ENCODE measurements at regions not wholly inside any gene's neighbourhood (a gene's known extent, or its start where the extent isn't known, plus 50 kb on each side); places are given as distances from the start of the nearest gene placed in this dataset.

- DNase-seq (ENCODE audit: low spot score), result no peak
Observed at GRCh38 chr17:68184816-68185436, 62.9 kb upstream of the AMZ2 start.

GRCh38 chr17:68185820-68186219 lies 62.0 kb upstream of the AMZ2 start:
- DNase-seq (ENCODE audit: low spot score), result no peak

- no peak for DNase-seq (ENCODE audit: low spot score)
Observed at GRCh38 chr17:68190495-68190894, 57.3 kb upstream of the AMZ2 start.

GRCh38 chr17:68195667-68196393 lies 52.0 kb upstream of the AMZ2 start:
- DNase-seq (ENCODE audit: low spot score), result no peak

DNA sequence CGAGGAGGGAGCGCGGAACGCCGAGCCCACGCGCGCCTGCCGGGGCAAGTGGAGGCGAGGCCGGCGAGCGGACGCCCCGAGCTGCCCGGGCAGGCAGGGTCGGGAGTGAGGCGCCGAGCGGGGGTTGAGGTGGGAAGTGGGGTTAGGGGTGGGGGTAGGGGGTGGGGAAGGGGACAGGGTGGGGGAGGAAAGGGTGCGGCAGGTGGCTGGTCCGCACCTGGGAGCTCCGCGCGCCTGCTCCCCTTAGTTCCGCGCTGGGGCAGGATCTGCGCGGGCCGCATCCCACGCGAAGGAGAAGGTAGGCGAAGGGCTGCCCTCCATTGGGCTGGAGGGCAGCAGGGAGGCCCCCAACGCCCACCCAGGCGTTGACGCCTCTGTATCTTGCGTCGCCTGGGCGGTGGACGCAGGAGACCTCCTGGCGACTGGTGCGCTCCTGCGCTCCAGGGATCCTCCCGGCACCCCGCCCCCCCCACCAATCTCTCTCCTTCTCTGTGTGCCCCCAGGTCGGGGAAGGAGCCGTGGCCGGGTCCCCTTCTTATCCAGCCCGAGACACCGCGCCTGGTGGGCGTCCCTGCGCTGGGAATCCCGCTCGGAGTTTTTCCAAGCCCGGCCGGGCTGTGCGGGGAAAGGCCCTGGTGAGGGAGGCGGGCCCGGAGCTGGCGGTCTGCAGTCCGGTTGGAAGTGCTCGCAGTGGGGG lies 51.3 kb upstream of the AMZ2 start:
- DNase-seq (ENCODE audit: low spot score), result no peak

DNA sequence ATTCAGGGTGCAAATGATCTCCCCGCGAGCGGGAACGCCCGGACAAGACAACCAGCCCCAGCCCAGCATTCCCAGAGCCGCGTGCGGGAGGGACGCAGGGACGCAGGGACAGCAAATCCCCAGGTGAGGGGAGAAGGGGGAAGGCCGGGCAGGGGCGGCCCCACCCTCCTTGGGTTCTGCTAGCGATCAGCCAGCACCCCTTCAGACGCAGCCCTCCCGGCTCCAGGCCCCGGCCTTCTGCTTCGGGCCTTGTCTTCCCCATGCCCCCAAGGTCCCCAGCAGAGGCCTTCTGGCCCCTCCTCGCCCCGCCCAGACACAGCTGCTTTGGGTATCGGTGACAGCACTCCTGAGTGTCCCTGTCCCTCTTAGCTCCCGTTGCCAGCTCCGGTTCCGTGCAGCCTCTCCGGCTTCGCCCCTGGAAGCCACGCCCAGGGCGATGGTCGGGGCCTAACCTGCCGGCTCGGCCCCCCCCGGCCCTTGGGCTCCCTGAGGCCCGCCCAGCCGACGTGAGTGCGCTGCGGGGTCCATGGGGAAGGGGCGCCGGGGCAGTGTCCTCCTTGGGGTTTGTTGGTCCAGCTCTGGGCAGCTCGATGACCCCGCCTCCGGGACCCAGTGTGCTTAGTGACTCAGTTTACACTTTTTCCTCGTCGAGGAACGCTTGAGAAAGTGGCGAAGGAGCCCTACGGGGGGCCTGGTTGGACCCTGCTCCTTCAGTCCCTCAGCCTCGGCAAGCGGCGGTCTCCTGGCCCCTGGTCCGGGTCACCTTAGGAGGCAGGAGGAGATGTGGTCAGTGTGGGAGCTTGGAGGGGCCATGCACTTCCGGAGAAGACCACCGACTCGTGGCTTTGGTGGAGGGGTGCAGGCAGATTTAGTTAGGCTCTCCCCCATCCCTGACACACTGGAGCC lies 50.5 kb upstream of the AMZ2 start:
- no peak for DNase-seq (ENCODE audit: low spot score)

GRCh38 chr17:68197997-68198930 lies 49.6 kb upstream of the AMZ2 start:
- no peak for DNase-seq (ENCODE audit: low spot score)

All from COLO829 (cell line).